NCI-H2107 treated with DMSO at 0.1 percent for 48 hours (cell line): ENCODE measurements at regions not wholly inside any gene's neighbourhood (a gene's known extent, or its start where the extent isn't known, plus 50 kb on each side); places are given as distances from the start of the nearest gene placed in this dataset.

Experiments
- DNase-seq: peaks from one replicate; lab custom pipeline; 2025; ENCODE audit not compliant: unreplicated experiment; lab: John Stamatoyannopoulos, UW

DNA sequence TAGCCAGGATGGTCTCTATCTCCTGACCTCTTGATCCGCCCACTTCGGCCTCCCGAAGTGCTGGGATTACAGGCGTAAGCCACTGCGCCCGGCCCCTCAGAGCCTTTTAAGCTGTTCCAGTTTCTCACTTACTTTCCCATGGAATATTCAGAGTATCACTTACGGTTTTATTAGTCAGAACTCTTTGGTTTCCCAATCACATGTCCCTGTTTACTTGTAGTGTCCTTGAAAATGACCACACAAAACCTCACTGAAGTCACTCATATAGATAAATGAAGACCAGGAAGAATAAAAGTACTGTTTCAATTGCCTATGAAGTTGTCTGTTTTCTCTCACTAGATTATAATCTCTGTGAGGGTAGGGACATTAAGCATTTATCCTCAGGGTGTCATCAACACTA lies 217.2 kb upstream of the HCCS start:
- no peak for DNase-seq

DNA sequence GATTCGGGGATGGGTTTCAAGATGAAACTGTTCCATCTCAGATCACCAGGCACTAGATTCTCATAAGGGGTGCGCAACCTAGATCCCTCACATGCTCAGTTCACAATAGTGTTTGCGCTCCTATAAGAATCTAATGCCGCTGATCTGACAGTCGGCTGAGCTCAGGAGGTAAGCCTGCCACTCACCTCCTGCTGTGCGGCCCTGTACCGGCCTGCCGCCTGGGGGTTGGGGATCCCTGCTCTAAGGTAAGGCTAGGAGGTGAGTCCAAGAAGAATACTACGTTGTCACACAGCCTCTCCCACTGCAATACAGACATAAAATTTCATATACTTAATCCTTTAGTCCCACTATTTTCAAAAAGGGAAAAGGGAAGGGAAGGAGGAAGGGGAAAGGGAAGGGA lies 213.4 kb upstream of the HCCS start:
- DNase-seq = no peak

DNA sequence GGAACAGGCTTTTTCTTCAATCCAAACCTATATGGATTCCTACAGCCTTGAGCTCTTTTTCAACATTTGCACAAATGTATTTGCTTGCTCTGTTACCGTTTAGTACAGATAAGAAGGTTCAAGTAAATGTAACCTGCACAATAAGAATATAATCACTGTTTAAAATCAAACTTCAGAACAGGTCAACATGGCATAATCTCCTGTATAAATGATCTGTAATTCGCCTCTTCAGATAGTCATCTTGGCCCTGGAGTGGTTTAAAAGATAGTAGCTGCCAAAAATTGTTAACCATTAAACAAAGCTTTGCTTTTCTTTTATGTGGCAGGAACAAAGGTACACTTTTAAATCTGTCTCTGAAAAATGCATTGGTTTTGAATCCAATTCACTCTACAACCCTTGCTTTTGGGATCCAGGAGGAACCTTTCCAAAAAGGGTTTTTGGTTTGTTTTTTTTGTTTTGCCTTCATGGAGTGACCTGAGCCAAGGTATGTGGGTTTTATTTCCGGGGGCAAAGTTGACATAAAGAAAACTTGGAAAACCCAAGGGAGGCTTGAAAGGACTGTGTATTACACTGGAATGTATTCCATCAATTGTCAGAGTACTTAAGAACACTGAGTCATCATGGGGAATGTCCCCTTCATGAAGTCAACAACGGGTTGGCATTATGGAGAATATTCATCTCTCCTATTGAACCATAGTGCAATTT lies 210.4 kb upstream of the HCCS start:
- DNase-seq = no peak

- DNase-seq = no peak
Measured at GRCh38 chrX:10901290-10901633, 209.9 kb upstream of the HCCS start.

DNA sequence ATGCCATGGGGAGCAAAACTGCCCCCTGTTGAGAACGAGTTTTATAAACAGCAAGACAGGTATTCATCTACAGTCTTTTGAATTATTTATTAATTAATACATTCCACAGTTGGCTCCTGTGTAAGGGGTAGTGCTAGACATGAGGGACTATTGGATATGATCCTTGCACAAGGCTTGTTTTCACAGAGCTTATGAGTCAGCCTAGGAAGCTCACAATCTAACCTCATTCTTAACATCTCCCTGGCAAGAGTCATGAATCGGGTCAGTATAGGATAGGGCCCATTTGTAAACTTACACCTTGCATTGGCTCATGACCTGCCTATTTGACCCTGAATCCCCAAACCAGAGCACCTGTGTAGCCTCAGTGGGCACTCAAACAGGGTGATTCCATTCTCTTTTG lies 209.1 kb upstream of the HCCS start:
- DNase-seq = no peak

DNA sequence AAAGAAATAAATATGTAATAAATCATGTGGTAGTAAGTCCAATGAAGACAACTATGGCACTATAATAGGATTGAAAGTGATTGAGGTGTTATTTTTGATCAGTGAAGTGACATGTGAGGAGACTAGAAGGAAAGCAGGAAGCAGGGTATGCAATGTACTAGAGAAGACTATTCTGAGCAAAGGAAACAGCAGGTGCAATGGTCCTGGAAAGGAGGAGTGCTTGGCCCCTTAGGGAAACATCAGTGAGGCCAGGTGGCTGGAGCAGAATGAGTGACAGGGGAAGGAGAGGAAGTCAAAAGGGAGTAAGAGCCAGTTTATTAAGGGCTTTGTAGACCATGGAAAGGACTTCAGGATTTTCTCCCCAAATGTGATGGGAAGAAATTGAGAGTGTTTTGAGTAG lies 207.6 kb upstream of the HCCS start:
- no peak for DNase-seq

GRCh38 chrX:10904220-10904619 lies 206.9 kb upstream of the HCCS start:
- no peak for DNase-seq

GRCh38 chrX:10906866-10907265 lies 204.3 kb upstream of the HCCS start:
- no peak for DNase-seq

- no peak for DNase-seq
Measured at GRCh38 chrX:10922159-10922558, 189.0 kb upstream of the HCCS start.

DNA sequence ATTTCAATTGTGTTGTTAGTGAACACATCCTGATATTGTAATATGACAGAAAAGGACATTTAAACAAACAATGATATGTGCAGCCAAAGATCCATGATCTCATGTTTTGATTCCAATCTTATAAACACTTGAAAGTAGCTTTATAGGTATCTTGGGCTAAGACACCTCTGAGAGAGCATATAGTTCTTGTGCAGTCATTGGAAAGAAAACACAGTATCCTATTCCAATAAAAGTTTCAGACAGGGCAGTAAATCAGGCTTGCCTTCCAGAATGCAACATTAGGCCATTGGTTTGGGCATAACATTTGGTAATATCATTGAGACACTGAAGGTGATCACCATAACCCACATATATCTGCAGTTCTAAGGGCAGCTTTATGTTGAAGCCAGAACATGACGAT lies 188.3 kb upstream of the HCCS start:
- no peak for DNase-seq

GRCh38 chrX:10923466-10923865 lies 187.7 kb upstream of the HCCS start:
- DNase-seq = no peak

DNA sequence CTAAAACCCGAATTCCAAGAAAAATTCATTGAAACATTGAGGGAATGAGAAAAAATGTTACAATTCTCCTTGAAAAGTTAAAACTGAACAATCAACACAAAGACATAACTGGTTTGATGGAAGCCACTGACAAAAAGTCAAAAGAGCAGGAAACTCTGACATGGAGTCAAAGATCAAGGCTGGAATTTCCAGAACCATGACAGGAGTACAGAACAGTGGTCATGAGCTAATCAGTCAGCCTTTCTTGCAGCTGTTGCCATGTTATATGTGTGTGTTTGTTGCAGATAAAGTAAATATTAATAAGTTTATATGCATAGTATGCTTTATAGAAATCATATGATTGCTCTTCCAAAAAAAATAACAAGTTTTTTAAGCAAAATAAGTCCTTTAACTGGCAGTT lies 184.7 kb upstream of the HCCS start:
- DNase-seq = no peak

DNA sequence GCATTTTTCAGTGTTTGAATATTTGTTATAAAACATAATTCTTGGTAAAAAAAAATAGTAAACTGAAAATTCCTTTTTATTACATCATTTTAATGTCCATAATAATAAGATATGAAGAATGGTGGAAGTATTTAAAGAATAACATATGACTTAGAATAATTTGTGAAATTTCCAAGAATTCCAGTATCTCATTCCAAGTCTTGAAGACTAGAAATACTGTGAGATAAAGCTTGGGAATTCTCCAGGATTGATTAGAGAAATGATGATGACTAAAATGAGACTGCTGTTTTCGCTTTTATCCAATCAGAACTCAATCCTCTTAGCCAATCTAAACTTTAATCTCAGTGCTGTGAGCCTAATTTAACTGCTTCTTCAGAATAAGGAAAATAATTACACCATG lies 184.2 kb upstream of the HCCS start:
- no peak for DNase-seq

DNA sequence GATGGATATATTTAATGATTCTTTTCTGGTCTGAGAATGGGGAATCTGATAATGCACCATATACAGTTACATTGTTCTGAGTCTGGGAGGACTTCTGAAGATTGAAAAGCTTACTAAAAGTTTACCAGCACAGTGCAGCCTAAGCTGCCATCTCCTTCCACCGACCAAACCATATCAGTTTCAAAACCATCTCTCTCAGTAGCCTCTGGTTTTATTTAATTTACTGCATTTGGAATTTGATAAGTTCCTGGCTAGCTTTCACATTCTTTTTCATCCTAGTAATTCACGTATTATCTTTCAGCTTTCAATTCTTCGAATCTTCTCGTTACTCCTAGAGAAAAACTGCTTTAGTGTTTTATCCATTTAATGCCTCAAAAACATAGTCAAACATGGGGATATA lies 181.4 kb upstream of the HCCS start:
- DNase-seq = no peak

GRCh38 chrX:10930151-10930550 lies 181.0 kb upstream of the HCCS start:
- no peak for DNase-seq

DNA sequence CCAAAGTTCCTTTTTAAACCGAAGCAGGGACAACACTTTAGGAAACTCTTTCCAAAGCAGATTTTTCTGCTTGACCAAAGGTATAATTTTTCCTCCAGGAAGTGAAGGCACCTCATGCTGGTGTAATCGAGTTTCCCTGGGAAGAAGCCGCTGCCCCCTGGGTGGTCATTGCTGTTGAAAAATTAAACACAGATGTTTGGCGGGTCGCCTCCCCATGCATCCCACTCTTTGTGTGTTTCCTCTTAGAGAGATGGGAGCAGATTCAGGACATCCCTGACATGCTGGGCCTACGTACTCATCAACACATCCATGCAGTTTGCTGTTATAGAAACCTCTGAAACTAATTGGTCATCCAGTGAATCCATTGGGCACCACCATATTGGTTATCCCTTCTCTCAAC lies 179.2 kb upstream of the HCCS start:
- no peak for DNase-seq

DNA sequence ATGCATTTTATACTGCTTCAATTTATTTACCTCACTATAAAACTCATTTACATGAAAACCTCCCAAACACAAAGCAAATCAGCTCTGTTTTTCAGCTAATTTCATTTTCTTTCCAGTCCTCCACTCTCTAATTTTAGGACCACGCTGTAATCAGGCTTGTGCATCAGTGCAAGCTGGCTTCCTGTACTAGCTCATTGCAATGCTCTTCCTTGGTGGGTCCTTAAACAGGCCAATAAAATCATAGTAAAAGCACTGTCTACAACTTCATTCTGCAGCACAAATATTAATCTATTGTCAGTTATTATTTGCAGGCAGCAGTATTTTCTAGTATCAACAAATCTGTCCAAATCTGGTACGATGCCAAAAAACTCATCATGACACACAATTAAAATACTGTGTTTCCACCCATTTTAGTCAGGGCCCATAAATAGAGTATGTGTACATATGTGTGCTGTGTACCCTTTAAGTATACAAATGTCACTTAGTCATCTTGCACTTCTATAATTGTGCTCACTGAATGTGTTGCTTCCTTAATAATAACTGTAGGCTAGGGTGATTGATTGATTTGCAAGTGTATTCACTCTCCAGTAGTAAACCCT lies 178.2 kb upstream of the HCCS start:
- DNase-seq = no peak

GRCh38 chrX:10935501-10935900 lies 175.6 kb upstream of the HCCS start:
- no peak for DNase-seq

DNA sequence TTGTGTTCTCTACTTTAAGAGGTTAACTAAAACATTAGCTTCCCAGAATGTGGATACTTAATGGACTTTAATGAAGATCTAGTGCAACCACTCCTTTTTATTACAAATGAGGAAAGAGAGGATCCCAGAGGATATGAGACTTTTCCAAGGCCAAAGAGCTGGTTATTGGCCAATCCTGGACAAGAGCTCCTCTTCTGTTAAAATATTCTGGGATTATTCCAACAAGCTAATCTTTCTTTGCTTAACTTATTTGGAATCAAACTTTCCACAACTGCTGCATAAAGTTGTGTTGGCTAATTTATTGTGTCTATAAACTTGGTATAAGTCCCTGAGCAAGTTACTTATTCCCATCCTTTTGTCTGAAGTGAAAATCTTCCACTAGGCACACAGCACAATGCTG lies 174.2 kb upstream of the HCCS start:
- DNase-seq = no peak

DNA sequence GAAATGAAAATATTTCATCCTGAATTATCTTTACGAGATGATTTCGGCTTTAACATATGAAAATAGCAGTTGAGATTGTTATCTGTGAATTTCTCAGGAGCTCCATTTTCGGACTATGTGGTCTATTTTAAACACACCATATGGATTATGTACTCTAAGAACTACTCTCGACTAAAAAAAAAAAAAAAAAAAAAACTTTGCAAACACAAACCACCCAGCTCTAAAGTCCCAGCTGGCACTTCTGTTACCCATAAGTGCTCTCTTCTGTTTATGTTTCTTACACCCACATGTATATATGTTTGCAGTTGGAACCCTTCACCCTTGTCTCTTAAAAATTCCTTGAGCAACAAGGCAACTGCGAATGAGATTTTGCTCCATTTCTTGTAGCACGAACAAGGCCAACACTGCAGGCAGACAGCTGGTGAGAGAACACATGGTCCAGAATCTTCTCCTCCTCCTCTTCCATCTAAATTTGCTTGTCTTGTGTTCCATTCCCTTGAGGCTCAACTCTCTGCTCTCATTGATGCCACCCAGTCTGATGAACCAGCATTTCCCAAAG lies 172.7 kb upstream of the HCCS start:
- no peak for DNase-seq

GRCh38 chrX:10939424-10939823 lies 171.7 kb upstream of the HCCS start:
- DNase-seq = no peak

GRCh38 chrX:10944136-10944885 lies 166.8 kb upstream of the HCCS start:
- no peak for DNase-seq
